ENCODE measurements at regions not wholly inside any gene's neighbourhood (a gene's known extent, or its start where the extent isn't known, plus 50 kb on each side); places are given as distances from the start of the nearest gene placed in this dataset.

- TF ChIP-seq POLR2A (IDR thresholded peaks at IDR 0.05) (no peak), CTCF (IDR thresholded peaks at IDR 0.05) (no peak)
These were observed 199.4 kb upstream of the NUDT4 start for GRCh38 chr12:93178154-93178878.

All from ovary (tissue), 3 donors.